Activated T-cell treated with anti-CD3 and anti-CD28 coated beads, Interleukin-2, amount 50 U/mL, for 72 hours (primary cell): ENCODE measurements at regions not wholly inside any gene's neighbourhood (a gene's known extent, or its start where the extent isn't known, plus 50 kb on each side); places are given as distances from the start of the nearest gene placed in this dataset.
A peak's percentile ranks its signal among the peaks of the same experiment; 100 is the strongest.
"Not testable (repeated sequence)": the region's sequence is repeated elsewhere in the genome, so short reads cannot be mapped to it uniquely, and the experiment has no call there.

Experiments
- ATAC-seq, 2 donors: fragments of 150-1000 bp; cut with Tn5 transposase; replicated peaks in 1 of 2; 2 replicates each; pipeline ENCODE4 v1.10.0; 2021; ENCODE audit warnings: moderate library complexity in 2 of 2, mild to moderate bottlenecking in 1 of 2
- DNase-seq, 2 donors: peaks; one replicate each; pipeline ENCODE4 v3.0.0; 2021 to 2022; ENCODE audit warnings: mixed read lengths in 1 of 2
- H3K27ac Mint-ChIP-seq: one replicate; pipeline ENCODE4 v1.8.0; 2022; ENCODE audit warnings: mild to moderate bottlenecking, moderate library complexity, mixed read lengths
- H3K27me3 Mint-ChIP-seq: one replicate; pipeline ENCODE4 v1.8.0; 2022; ENCODE audit warnings: low read depth, mixed read lengths
- H3K36me3 Mint-ChIP-seq, 2 donors: one replicate each; pipeline ENCODE4 v1.8.0; 2022; ENCODE audit warnings: mixed read lengths in 2 of 2, mild to moderate bottlenecking in 1 of 2; ENCODE audit not compliant: insufficient read depth in 2 of 2
- H3K4me1 Mint-ChIP-seq: one replicate; pipeline ENCODE4 v1.8.0; 2022; ENCODE audit warnings: low read depth, mixed read lengths
- H3K4me3 Mint-ChIP-seq, 2 donors: one replicate each; pipeline ENCODE4 v1.8.0; 2022; ENCODE audit warnings: mild to moderate bottlenecking in 2 of 2, mixed read lengths in 2 of 2, moderate library complexity in 2 of 2
- H3K9me3 Mint-ChIP-seq, 2 donors: one replicate each; pipeline ENCODE4 v1.8.0; 2022; ENCODE audit warnings: mixed read lengths in 2 of 2

DNA sequence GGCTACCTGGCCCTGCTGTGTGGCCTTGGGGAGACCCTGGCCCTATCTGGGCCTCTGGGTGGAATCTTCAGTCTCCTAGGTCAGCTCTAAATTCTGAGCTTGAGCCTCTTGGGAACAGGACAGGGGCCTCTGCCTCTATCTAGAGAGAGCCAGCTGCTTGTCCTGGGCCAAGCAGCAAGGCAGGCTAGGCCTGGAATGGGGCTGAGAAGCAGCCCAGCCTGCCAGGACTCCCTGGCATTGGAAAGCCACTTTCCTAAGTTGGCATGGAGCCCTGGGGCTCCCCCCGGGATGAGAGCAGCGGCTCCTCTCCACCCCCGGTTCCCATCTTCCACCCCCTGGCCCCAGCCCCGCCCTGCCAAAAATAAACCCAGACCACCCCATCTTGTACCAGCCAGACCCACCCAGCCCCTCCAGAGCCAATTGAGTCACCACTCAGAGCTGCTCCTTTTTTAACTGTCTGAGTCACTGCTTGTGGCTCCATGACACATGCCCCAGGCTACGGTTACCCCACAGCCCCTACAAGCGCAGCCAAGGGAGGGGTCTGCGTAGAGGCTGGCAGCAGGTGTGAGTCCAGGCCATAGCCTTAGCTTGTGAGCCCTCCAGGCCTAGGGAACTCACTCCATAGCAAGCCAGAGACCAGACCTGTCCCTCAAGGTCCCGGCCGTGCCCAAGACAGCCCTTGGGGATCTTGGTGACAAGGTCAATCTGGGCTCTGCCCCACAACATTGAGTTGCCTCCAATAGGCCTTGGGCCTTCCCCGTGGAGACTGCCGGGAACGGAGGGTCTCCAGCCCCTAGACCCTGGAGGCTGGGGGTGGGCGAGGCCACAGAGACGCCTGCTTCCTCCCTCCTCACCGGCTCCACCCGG, 189.7 kb downstream of the TBC1D2B start:
- H3K36me3 Mint-ChIP-seq, result not testable (repeated sequence)

DNA sequence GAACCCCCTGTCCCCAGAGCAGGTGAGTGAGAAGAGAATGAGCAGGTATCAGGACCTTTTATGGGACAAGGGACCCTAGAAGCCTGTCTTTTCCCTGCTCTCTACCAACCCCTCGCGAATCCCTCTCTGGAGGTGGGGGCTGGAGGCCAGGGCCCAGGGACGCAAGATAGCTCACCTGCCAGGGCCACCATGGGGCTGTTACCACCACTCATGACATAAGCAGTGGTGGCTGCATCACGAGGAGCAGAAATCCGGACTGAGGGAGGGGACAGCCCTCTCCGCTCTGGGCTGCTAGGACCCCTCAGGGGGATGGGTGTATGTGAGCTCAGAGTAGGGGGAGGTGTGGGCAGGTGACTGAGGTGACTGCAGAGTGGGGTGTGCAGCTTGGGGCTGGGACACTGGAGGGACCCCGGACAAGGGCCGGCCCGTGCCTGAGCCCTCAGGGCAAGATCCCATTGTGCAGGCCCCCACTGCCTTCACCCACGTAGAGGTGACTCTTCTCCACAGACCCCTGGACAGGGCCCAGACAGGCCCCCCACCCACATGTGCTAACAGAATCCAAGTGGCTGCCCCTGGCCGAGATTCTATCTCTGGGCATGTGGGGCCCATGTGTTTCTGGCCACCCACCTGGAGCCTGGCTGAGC, 190.6 kb downstream of the TBC1D2B start:
- ATAC-seq, result no peak
- Mint-ChIP-seq H3K9me3 (no peaks in the 10 kb centered on the region), H3K4me3 (no peak overlapping the region), H3K4me1 (no peaks in the 10 kb centered on the region), H3K27ac (no peak overlapping the region), H3K36me3 (no peaks in the 10 kb centered on the region), H3K27me3 (no peaks in the 10 kb centered on the region)
- DNase-seq, result no peak

More for the DNA sequence above, 189.7 kb downstream of the TBC1D2B start:
- H3K4me3 Mint-ChIP-seq, H3K9me3 Mint-ChIP-seq, DNase-seq, H3K27me3 Mint-ChIP-seq, H3K4me1 Mint-ChIP-seq, H3K27ac Mint-ChIP-seq: not testable (repeated sequence)
- ATAC-seq, result peak; percentile 82 to 86

DNA sequence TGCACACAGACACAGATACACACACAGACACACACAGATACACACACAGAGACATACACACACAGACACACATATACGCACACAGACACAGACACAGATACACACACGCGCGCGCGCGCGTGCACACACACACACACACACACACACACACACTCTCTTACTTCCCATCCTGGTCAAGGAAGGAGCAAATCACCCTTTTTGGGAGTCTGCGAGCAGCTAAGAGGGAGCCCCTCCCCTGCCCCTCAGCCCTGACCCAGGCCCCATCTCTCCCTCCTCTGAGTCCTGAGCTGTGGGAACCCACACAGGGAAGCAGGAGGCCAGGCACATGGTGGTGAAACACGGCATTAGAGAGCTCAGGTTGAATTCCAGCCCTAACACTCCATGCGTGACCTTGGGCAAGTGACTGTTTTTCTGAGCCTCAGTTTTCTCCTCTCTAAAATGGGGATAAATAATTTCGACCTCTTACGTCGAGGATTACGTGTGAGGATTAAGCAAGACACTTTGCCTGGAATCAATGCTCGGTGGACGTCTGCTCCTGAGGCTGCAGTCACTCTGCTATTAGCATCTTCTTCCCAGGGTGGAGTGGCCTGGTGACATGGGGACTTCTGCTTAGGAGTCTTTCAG, 191.5 kb downstream of the TBC1D2B start:
- not testable (repeated sequence) for H3K36me3 Mint-ChIP-seq, H3K4me3 Mint-ChIP-seq, H3K27ac Mint-ChIP-seq, DNase-seq, H3K27me3 Mint-ChIP-seq, H3K4me1 Mint-ChIP-seq, ATAC-seq, H3K9me3 Mint-ChIP-seq

DNA sequence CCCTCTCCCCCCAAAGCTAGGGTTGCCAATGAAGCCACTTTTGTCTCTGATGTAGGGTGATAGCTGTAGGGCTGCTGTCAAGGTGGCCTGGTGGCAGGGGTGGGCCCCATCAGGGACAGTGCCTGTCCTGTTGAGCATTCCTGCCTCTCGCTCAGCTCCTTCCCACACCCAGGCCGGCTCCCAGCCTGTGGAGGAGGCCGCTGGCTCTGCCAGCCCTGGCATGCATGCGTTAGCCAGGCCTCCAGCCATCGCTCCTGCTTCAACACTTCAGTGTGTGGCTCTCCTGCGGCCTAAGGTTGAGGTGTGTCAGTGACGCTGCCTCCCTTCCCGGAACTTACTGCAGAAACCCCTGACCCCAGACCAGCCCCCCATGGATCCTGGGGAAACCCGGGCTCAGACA, 194.5 kb downstream of the TBC1D2B start:
- ATAC-seq, H3K36me3 Mint-ChIP-seq, H3K27ac Mint-ChIP-seq, DNase-seq, H3K9me3 Mint-ChIP-seq, H3K27me3 Mint-ChIP-seq, H3K4me1 Mint-ChIP-seq, H3K4me3 Mint-ChIP-seq: not testable (repeated sequence)

DNA sequence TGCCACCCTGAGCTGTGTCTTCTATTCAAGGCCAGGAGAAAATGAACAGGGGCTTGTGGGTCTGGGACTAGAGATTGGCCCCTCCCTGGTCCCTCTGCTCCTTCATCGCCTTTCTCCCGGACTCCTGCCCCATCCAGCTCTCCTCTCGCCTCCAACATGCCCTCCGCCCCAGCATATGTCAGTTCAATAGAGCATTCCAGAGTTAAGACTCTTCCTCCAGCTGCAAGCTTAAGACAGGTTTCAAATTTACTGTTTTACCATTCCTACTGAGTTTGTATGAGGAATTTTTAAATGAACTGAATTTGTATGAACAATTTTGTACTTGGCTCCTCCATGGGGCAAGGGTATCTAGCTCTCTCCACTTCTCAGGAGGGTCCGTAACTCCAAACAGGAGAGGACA, 195.6 kb downstream of the TBC1D2B start:
- Mint-ChIP-seq H3K9me3 (no peaks in the 10 kb centered on the region), H3K36me3 (no peaks in the 10 kb centered on the region), H3K27me3 (no peaks in the 10 kb centered on the region), H3K4me1 (no peaks in the 10 kb centered on the region), H3K27ac (no peak overlapping the region), H3K4me3 (no peak overlapping the region)
- no peak for ATAC-seq
- no peak for DNase-seq

DNA sequence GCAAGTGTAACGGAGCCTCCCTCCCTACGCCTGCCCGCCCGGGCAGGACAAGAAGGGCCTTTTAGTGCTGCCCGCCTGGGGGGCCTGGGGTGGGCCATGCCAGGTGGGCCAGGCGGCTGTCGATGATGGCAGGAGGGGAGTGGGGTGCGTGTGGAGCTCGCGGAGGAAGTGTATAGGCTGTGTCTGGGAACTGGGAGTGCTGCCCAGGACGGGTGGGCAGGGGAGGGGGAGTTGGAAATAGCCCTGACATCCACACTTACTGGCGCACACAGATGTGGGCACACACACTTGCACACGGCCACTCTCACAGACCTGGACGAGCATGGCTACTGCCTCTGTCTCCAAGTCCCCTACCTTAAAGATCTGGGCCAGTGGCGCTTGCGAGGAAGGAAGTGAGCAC, 196.0 kb downstream of the TBC1D2B start:
- not testable (repeated sequence) for ATAC-seq, H3K36me3 Mint-ChIP-seq, DNase-seq, H3K27ac Mint-ChIP-seq, H3K4me3 Mint-ChIP-seq, H3K4me1 Mint-ChIP-seq, H3K9me3 Mint-ChIP-seq, H3K27me3 Mint-ChIP-seq

DNA sequence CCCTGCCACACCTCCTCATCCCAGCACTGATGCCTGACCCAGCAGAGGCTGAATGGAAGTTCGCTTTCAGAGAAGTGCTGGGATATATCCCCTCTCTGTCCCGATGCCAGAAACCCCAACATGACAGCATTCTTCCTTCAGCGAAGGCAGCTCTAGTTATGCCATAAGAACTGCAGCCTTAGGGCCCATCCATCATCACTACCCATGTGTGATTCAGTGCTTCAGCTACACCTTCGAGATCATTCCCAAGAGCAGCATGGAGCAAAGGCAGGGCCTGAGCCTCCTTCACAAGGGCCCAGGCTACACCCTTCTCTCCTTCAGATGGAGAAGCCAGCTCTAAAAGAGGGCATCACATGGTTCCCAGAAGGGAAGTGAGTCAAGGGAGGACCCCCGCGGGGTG, 198.0 kb downstream of the TBC1D2B start:
- not testable (repeated sequence) for H3K9me3 Mint-ChIP-seq, H3K27ac Mint-ChIP-seq, H3K4me1 Mint-ChIP-seq, ATAC-seq, DNase-seq, H3K36me3 Mint-ChIP-seq, H3K27me3 Mint-ChIP-seq, H3K4me3 Mint-ChIP-seq

DNA sequence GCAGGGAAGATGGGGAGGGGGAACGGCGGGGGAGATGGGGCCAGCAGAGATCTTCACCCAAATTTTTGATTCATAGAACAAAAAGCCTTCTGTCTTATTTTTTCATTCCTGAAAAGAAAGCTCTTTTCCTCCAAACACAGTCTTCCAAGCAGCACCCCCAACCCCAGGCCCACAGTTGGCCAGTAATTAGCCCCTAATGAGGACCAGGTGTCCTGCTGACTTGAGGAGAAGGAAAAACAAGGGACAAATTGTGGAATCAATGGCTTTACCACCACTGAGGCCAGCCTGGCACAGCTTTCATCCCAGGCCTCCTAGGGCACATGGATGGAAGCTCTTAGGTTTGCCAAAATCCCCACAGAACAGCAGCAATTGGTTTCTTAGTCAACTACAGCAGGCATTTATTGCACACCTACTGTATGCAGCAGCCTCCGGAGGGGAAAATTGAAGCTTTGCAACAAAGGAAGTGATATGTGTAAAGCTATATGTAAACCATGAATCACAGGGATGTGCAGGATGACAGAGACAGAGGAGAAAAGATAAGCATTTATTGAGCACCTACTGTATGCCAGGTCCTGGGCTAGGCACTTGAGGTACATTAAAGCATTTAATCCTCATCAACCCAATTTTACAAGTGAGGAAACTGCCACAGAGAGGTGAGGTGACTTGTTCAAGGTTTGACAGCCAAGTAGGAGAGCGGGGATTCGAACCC, 199.5 kb downstream of the TBC1D2B start:
- Mint-ChIP-seq H3K9me3 (no peaks in the 10 kb centered on the region), H3K36me3 (no peaks in the 10 kb centered on the region), H3K27me3 (no peaks in the 10 kb centered on the region), H3K4me3 (no peak overlapping the region), H3K27ac (no peak overlapping the region), H3K4me1 (no peaks in the 10 kb centered on the region)
- DNase-seq (no peak), ATAC-seq (no peak)

DNA sequence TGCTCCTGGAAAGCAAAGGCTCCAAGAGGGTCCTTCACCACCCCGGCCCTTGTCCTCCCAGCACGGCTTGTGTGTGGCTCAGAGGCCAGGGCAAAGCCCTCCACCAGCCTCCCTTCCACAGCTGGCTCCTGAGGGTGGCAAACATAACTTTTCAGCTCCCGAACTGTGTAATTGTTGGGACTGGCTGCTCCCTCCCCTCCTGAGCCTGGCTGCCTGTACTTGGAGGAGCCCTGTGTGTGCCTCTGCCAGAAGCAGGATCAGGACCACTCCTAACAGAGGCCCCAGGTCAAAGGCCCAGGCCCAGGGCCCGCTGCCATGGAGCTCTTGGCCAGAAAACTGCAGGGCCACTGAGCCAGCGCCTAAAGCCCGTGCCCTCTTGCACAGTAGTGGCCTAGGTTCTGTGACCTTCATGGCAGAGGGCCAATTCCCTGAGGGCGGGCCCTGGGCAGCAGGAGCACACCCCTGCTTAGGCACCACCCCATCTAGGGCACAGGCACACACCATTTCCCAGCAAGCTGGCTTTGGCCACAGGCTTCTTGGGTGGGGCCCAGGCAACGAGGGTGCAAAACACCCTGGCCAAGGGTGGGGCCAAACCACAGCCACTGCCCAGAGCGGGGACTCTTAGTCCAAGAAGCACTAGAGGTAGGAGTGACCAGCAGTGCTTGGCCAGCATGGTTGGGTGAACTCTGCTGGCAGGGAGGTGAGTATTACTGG, 201.2 kb downstream of the TBC1D2B start:
- not testable (repeated sequence) for H3K4me3 Mint-ChIP-seq, H3K27me3 Mint-ChIP-seq, H3K27ac Mint-ChIP-seq, ATAC-seq, DNase-seq, H3K4me1 Mint-ChIP-seq, H3K9me3 Mint-ChIP-seq, H3K36me3 Mint-ChIP-seq

DNA sequence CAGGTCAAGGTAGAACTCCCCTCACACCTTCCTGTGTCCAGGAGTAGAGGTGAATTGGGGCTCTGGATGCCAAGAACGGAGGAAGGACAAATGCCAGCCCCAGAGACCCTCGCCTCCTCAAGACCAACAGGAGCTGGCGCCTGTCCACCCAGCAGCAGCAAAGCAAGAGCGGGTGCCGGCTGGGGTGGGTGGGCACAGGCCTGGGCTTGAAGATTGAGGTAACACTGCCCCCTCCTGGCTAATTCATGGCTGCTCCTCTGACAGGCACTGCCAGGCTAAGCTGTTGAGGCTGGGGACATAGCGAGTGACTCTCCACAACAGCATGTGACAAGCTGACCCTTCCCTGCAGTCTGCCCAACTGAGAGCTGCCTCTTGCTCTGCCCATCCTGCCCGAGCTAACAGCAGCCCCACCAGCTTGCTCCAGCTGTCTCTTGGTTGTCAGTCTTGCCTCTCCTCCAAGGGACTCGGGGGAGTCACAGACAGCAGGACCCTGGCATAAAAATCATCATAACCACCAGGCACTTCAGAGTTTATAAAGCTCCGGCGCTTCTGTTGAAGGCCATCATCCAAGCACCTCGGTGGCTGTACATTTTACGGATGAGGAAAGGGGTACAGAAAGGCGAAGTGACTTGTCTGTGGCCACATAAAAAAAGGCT, 202.3 kb downstream of the TBC1D2B start:
- DNase-seq (peak; percentile 46 to 53), ATAC-seq (peak; percentile 54 to 68)
- not testable (repeated sequence) for H3K27ac Mint-ChIP-seq, H3K36me3 Mint-ChIP-seq, H3K27me3 Mint-ChIP-seq, H3K4me3 Mint-ChIP-seq, H3K4me1 Mint-ChIP-seq, H3K9me3 Mint-ChIP-seq

DNA sequence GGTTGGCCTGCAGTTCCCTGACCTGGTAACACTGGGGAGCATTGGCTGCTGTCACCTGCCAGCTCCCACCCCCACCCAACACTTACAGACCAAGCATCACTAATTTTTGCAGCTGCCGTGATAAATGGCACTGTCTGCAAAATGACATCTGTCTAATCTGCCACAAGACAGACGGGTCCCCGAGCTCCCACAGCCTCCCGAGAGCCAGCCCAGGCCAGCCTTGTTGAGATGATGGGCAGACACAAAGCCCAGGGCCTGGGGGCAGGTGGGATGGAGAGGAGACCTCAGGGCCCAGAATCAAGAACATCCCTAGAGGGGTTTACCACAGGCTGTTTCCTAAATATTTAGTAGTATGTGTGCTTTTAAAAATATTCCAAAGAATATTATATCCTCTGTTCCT, 203.4 kb downstream of the TBC1D2B start:
- Mint-ChIP-seq H3K4me1 (no peaks in the 10 kb centered on the region), H3K27ac (no peak overlapping the region), H3K4me3 (no peak overlapping the region), H3K9me3 (no peaks in the 10 kb centered on the region), H3K27me3 (no peaks in the 10 kb centered on the region), H3K36me3 (no peaks in the 10 kb centered on the region)
- no peak for DNase-seq
- ATAC-seq, result no peak
